Caco-2 (cell line): ENCODE measurements at regions not wholly inside any gene's neighbourhood (a gene's known extent, or its start where the extent isn't known, plus 50 kb on each side); places are given as distances from the start of the nearest gene placed in this dataset.

Experiments used
- BruUV-seq: library from RNA; stranded (reverse); fragments of 400-500 nt; replicated peaks from 2 replicates; lab custom pipeline; 2021; lab: Mats Ljungman, UMichigan
- CTCF ChIA-PET: fragments of 300-600 bp; sonication (Branson Sonifier 250); formaldehyde crosslinking; loops from one replicate; lab custom pipeline; 2022; ENCODE audit warnings: antibody characterized with exemption; lab: Charles Lee
- POLR2A ChIA-PET: fragments of 300-600 bp; sonication (Branson Sonifier 250); formaldehyde crosslinking; loops from one replicate; lab custom pipeline; 2022; ENCODE audit warnings: antibody characterized with exemption; lab: Charles Lee
- DNase-seq, 2 experiments: peaks; one replicate each; pipeline versions ENCODE4 v3.0.0 to v3.0.0-alpha.2; 2020 to 2022
- H3K27me3 ChIP-seq: replicated peaks from 2 replicates; pipeline ENCODE4 v1.6.0; 2011; ENCODE audit warnings: low read length; ENCODE audit not compliant: control insufficient read depth, insufficient read depth
- H3K36me3 ChIP-seq: 2 replicates; pipeline ENCODE4 v1.5.1; 2011; ENCODE audit warnings: low read length; ENCODE audit not compliant: control insufficient read depth, insufficient read depth
- H3K4me1 ChIP-seq: fragments of 250-450 bp; sonication (Bioruptor Pico); 2 replicates; pipeline ENCODE4 v1.5.1; 2020; ENCODE audit warnings: mild to moderate bottlenecking
- H3K4me3 ChIP-seq: 2 replicates; pipeline ENCODE4 v1.5.1; 2011; ENCODE audit warnings: low read depth, mild to moderate bottlenecking, control low read depth, low read length
- H3K9me3 ChIP-seq: fragments of 250-450 bp; sonication (Bioruptor Pico); 2 replicates; pipeline ENCODE4 v1.5.1; 2020; ENCODE audit warnings: mild to moderate bottlenecking, moderate library complexity
- H3K27ac Mint-ChIP-seq: one replicate; pipeline ENCODE4 v1.8.0; 2022; ENCODE audit warnings: mixed read lengths; ENCODE audit not compliant: unreplicated experiment
- H3K27me3 Mint-ChIP-seq: one replicate; pipeline ENCODE4 v1.8.0; 2022; ENCODE audit warnings: mixed read lengths; ENCODE audit not compliant: insufficient read depth, unreplicated experiment
- H3K36me3 Mint-ChIP-seq: one replicate; pipeline ENCODE4 v1.8.0; 2022; ENCODE audit warnings: mild to moderate bottlenecking, mixed read lengths; ENCODE audit not compliant: insufficient read depth, unreplicated experiment
- H3K4me1 Mint-ChIP-seq: one replicate; pipeline ENCODE4 v1.8.0; 2022; ENCODE audit warnings: low read depth, mixed read lengths; ENCODE audit not compliant: unreplicated experiment
- H3K4me3 Mint-ChIP-seq: one replicate; pipeline ENCODE4 v1.8.0; 2022; ENCODE audit warnings: mild to moderate bottlenecking, moderate library complexity, mixed read lengths; ENCODE audit not compliant: unreplicated experiment
- H3K9me3 Mint-ChIP-seq: one replicate; pipeline ENCODE4 v1.8.0; 2022; ENCODE audit warnings: mixed read lengths; ENCODE audit not compliant: unreplicated experiment
- CTCF ChIP-seq, 2 experiments: fragments of 200-600 bp in 1 of 2; IDR thresholded peaks; 1 replicate in 1 of 2; 2 replicates in 1 of 2; pipeline versions ENCODE4 v1.5.1 to v1.8.0; 2011 to 2022; ENCODE audit warnings: antibody characterized with exemption in 1 of 2, control low read depth in 1 of 2, inconsistent platforms in 1 of 2, low read depth in 1 of 2, low read length in 1 of 2, mild to moderate bottlenecking in 1 of 2, moderate library complexity in 1 of 2; ENCODE audit not compliant: insufficient read depth in 1 of 2, severe bottlenecking in 1 of 2, unreplicated experiment in 1 of 2
- intact Hi-C: fragments of 100-400 bp; cut with micrococcal nuclease; formaldehyde crosslinking; loops from one replicate; pipeline ENCODE4 v1.10.0; 2022; ENCODE audit not compliant: unreplicated experiment

GRCh38 chr12:125218952-125219351 lies 153.7 kb downstream of the AACS start:
- DNase-seq = no peak
- Histone ChIP-seq H3K4me3 (no peak overlapping the region), H3K9me3 (no peaks in the 10 kb centered on the region), H3K36me3 (no peaks in the 10 kb centered on the region), H3K4me1 (no peaks in the 10 kb centered on the region), H3K27me3 (no peaks in the 10 kb centered on the region; the same call in none of the 2 replicates)
- no peak for TF ChIP-seq CTCF (IDR thresholded peaks at IDR 0.05; ENCODE audit: insufficient read depth in 1 of 2, low read depth in 1 of 2, low read length in 1 of 2, severe bottlenecking in 1 of 2, unreplicated experiment in 1 of 2)
- Mint-ChIP-seq H3K9me3 (peaks cover 9% of the 10 kb centered on the region), H3K27ac (no peak overlapping the region), H3K27me3 (peaks cover 20% of the 10 kb centered on the region), H3K4me1 (no peaks in the 10 kb centered on the region), H3K4me3 (no peak overlapping the region), H3K36me3 (no peaks in the 10 kb centered on the region)
- CTCF ChIA-PET = no interaction called here
- no TSS peak for BruUV-seq
- POLR2A ChIA-PET = no interaction called here
- intact Hi-C loops = no loop called here

GRCh38 chr12:125220404-125221273 lies 155.4 kb downstream of the AACS start:
- intact Hi-C loops = no loop called here
- Mint-ChIP-seq H3K27me3 (peaks cover 12% of the 10 kb centered on the region), H3K27ac (no peak overlapping the region), H3K4me3 (no peak overlapping the region), H3K9me3 (no peaks in the 10 kb centered on the region), H3K36me3 (no peaks in the 10 kb centered on the region), H3K4me1 (no peaks in the 10 kb centered on the region)
- H3K27me3 ChIP-seq = no peaks in the 10 kb centered on the region; the same call in none of the 2 replicates
- TF ChIP-seq CTCF (IDR thresholded peaks at IDR 0.05; ENCODE audit: insufficient read depth in 1 of 2, low read depth in 1 of 2, low read length in 1 of 2, severe bottlenecking in 1 of 2, unreplicated experiment in 1 of 2) = no peak
- no TSS peak for BruUV-seq
- H3K36me3 ChIP-seq = no peaks in the 10 kb centered on the region
- ChIA-PET POLR2A (no interaction called here), CTCF (no interaction called here)
- no peak overlapping the region for H3K4me3 ChIP-seq
- DNase-seq = no peak
- no peaks in the 10 kb centered on the region for H3K9me3 ChIP-seq
- H3K4me1 ChIP-seq = no peaks in the 10 kb centered on the region

- Mint-ChIP-seq H3K4me3 (no peak overlapping the region), H3K27me3 (peaks cover 12% of the 10 kb centered on the region), H3K9me3 (no peaks in the 10 kb centered on the region), H3K4me1 (no peaks in the 10 kb centered on the region), H3K27ac (no peak overlapping the region), H3K36me3 (no peaks in the 10 kb centered on the region)
- Histone ChIP-seq H3K36me3 (no peaks in the 10 kb centered on the region), H3K4me1 (no peaks in the 10 kb centered on the region), H3K27me3 (no peaks in the 10 kb centered on the region; the same call in none of the 2 replicates), H3K9me3 (no peaks in the 10 kb centered on the region), H3K4me3 (no peak overlapping the region)
- POLR2A ChIA-PET = no interaction called here
- DNase-seq = no peak
- CTCF ChIA-PET = no interaction called here
- intact Hi-C loops = no loop called here
- TF ChIP-seq CTCF (IDR thresholded peaks at IDR 0.05; ENCODE audit: insufficient read depth in 1 of 2, low read depth in 1 of 2, low read length in 1 of 2, severe bottlenecking in 1 of 2, unreplicated experiment in 1 of 2) = no peak
- BruUV-seq = no TSS peak
Observed at GRCh38 chr12:125221602-125222001, 156.4 kb downstream of the AACS start.
